ENCODE measurements at regions not wholly inside any gene's neighbourhood (a gene's known extent, or its start where the extent isn't known, plus 50 kb on each side); places are given as distances from the start of the nearest gene placed in this dataset.

DNA sequence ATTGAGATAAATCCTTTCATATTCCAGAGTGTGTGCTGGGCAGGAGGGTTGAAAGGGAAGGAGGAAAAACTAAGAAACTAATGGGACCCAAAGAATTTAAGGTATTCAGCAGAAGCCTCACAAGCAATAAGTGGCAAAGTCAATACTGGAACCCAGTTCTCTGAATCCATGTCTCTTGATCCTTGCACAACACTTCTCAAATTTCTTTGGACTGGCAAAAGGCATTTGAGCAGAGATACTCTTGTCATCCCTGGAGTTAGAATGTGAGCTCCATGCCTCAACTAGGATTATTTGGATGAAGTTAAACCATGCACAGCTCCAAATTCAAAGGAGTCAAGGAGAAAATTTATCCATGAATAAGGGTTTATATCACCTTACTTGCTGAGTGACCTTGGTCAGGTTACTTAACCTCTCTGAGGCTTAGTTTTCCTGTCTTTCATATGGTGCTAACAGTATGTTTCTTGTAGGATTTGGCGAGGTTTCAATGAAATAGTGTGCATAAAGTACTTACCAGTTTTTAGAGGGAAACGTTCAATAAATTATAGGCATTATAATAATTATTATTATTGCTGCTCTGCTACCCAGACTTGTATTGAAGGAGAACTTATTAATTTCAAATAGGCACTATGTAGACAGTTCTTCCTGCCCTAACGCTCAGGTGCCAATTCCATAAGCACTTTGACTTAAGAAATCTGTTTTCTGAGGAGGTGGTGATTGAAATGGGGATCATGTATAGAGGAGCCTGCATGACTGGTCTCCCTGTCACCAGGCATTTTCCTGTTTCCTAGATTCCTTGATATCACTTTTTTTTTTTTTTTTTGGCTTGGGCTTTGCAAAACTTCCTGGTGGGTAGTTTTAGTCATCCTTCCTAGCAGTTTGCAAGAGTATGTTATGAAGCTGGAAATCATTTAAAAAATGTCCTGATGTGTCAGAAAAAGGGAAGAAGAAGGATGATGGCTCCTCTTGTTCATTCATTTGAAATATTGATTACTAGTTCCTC, 125.0 kb upstream of the JUN start:
- H2AFZ ChIP-seq (ENCODE audit: low read depth, low read length) = no peak overlapping the region
- H4K20me1 ChIP-seq (ENCODE audit: insufficient read depth, low read length) = no peaks in the 10 kb centered on the region
- peak overlapping the region; percentile 55 for H3K4me2 ChIP-seq (ENCODE audit: low read length)
- Mint-ChIP-seq H3K9me3 (ENCODE audit: unreplicated experiment) (peaks cover under 1% of the 10 kb centered on the region), H3K4me1 (ENCODE audit: low read depth, unreplicated experiment) (peaks cover 11% of the 10 kb centered on the region), H3K27me3 (ENCODE audit: low read depth, unreplicated experiment) (no peaks in the 10 kb centered on the region), H3K4me3 (ENCODE audit: unreplicated experiment) (no peak overlapping the region), H3K36me3 (ENCODE audit: low read depth, unreplicated experiment) (no peaks in the 10 kb centered on the region), H3K27ac (ENCODE audit: unreplicated experiment) (no peak overlapping the region)
- H3K79me2 ChIP-seq (ENCODE audit: insufficient read depth, low read length) = no peaks in the 10 kb centered on the region
- H3K4me3 ChIP-seq (ENCODE audit: insufficient read depth, low read depth, low read length) = no peak overlapping the region
- TF ChIP-seq, protein P1, sequence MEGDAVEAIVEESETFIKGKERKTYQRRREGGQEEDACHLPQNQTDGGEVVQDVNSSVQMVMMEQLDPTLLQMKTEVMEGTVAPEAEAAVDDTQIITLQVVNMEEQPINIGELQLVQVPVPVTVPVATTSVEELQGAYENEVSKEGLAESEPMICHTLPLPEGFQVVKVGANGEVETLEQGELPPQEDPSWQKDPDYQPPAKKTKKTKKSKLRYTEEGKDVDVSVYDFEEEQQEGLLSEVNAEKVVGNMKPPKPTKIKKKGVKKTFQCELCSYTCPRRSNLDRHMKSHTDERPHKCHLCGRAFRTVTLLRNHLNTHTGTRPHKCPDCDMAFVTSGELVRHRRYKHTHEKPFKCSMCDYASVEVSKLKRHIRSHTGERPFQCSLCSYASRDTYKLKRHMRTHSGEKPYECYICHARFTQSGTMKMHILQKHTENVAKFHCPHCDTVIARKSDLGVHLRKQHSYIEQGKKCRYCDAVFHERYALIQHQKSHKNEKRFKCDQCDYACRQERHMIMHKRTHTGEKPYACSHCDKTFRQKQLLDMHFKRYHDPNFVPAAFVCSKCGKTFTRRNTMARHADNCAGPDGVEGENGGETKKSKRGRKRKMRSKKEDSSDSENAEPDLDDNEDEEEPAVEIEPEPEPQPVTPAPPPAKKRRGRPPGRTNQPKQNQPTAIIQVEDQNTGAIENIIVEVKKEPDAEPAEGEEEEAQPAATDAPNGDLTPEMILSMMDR (IDR thresholded peaks at IDR 0.05; ENCODE audit: insufficient read depth, low read depth, low read length) = no peak
- TF ChIP-seq EZH2 (IDR thresholded peaks at IDR 0.05; ENCODE audit: insufficient read depth, low read length) = no peak
- no peaks in the 10 kb centered on the region for H3K9me3 ChIP-seq (ENCODE audit: insufficient read depth, low read depth, low read length)
- H3K4me1 ChIP-seq (ENCODE audit: insufficient read depth, low read length) = peaks cover 15% of the 10 kb centered on the region
- no peak overlapping the region for H3K9ac ChIP-seq (ENCODE audit: low read length)
- DNase-seq (ENCODE audit: low read depth) (peak; percentile 70), FAIRE-seq (peak; percentile 17)
- no peaks in the 10 kb centered on the region for H3K36me3 ChIP-seq (ENCODE audit: insufficient read depth, low read length)
- no peaks in the 10 kb centered on the region for H3K27me3 ChIP-seq (ENCODE audit: insufficient read depth, low read length)
- H3K27ac ChIP-seq (ENCODE audit: low read depth, low read length) = peak overlapping the region; percentile 29

GRCh38 chr1:58909914-58910681, 126.3 kb upstream of the JUN start:
- Mint-ChIP-seq H3K36me3 (ENCODE audit: low read depth, unreplicated experiment) (no peaks in the 10 kb centered on the region), H3K4me3 (ENCODE audit: unreplicated experiment) (no peak overlapping the region), H3K4me1 (ENCODE audit: low read depth, unreplicated experiment) (peaks cover 9% of the 10 kb centered on the region), H3K27ac (ENCODE audit: unreplicated experiment) (no peak overlapping the region), H3K27me3 (ENCODE audit: low read depth, unreplicated experiment) (no peaks in the 10 kb centered on the region), H3K9me3 (ENCODE audit: unreplicated experiment) (peaks cover 5% of the 10 kb centered on the region)
- peak overlapping the region; percentile 55 for H3K4me2 ChIP-seq (ENCODE audit: low read length)
- no peaks in the 10 kb centered on the region for H3K36me3 ChIP-seq (ENCODE audit: insufficient read depth, low read length)
- peak overlapping the region; percentile 29 for H3K27ac ChIP-seq (ENCODE audit: low read depth, low read length)
- H3K9me3 ChIP-seq (ENCODE audit: insufficient read depth, low read depth, low read length) = no peaks in the 10 kb centered on the region
- no peak overlapping the region for H2AFZ ChIP-seq (ENCODE audit: low read depth, low read length)
- peaks cover 15% of the 10 kb centered on the region for H3K4me1 ChIP-seq (ENCODE audit: insufficient read depth, low read length)
- H3K4me3 ChIP-seq (ENCODE audit: insufficient read depth, low read depth, low read length) = no peak overlapping the region
- FAIRE-seq (no peak), DNase-seq (ENCODE audit: low read depth) (no peak)
- no peaks in the 10 kb centered on the region for H3K79me2 ChIP-seq (ENCODE audit: insufficient read depth, low read length)
- no peaks in the 10 kb centered on the region for H3K27me3 ChIP-seq (ENCODE audit: insufficient read depth, low read length)
- no peak overlapping the region for H3K9ac ChIP-seq (ENCODE audit: low read length)
- TF ChIP-seq, protein P1 (IDR thresholded peaks at IDR 0.05; ENCODE audit: insufficient read depth, low read depth, low read length) = no peak
- TF ChIP-seq EZH2 (IDR thresholded peaks at IDR 0.05; ENCODE audit: insufficient read depth, low read length) = no peak
- no peaks in the 10 kb centered on the region for H4K20me1 ChIP-seq (ENCODE audit: insufficient read depth, low read length)

Data from astrocyte (in vitro differentiated cells and primary cell).